Peyer's patch (tissue), 4 donors: ENCODE measurements at regions not wholly inside any gene's neighbourhood (a gene's known extent, or its start where the extent isn't known, plus 50 kb on each side); places are given as distances from the start of the nearest gene placed in this dataset.
A peak's percentile ranks its signal among the peaks of the same experiment; 100 is the strongest.

Experiments
- DNase-seq, 3 donors: peaks; one replicate each; pipeline ENCODE4 v3.0.0-alpha.2; 2017 to 2019
- H3K27ac ChIP-seq, 4 donors: fragments of 200-600 bp; sonication (generic); one replicate each; pipeline ENCODE4 v1.5.1; 2016 to 2019
- H3K27me3 ChIP-seq, 2 donors: fragments of 200-600 bp; sonication (generic); one replicate each; pipeline ENCODE4 v1.5.1; 2019
- H3K36me3 ChIP-seq, 3 donors: fragments of 200-600 bp; sonication (generic); one replicate each; pipeline ENCODE4 v1.5.1; 2016 to 2019
- H3K4me1 ChIP-seq, 4 donors: fragments of 200-600 bp; sonication (generic); one replicate each; pipeline ENCODE4 v1.5.1; 2016 to 2019
- H3K4me3 ChIP-seq, 4 donors: fragments of 200-600 bp; sonication (generic); 1 replicate in 3 of 4; 2 replicates in 1 of 4; pipeline ENCODE4 v1.5.1; 2016 to 2019; ENCODE audit warnings: mild to moderate bottlenecking in 1 of 4
- H3K9me3 ChIP-seq, 4 donors: fragments of 200-600 bp; sonication (generic); one replicate each; pipeline ENCODE4 v1.5.1; 2016 to 2019; ENCODE audit warnings: mild to moderate bottlenecking in 1 of 4
- CTCF ChIP-seq, 6 experiments: fragments of 450-650 bp in 4 of 6; fragments of 200-600 bp in 2 of 6; sonication (generic) in 1 of 6; IDR thresholded peaks; one replicate each; pipeline ENCODE4 v1.5.1; 2017 to 2019; ENCODE audit warnings: antibody characterized with exemption in 6 of 6, mild to moderate bottlenecking in 3 of 6, moderate library complexity in 1 of 6
- POLR2A ChIP-seq, 2 donors: fragments of 450-650 bp; IDR thresholded peaks; one replicate each; pipeline ENCODE4 v1.5.1; 2017; ENCODE audit warnings: antibody characterized with exemption in 2 of 2, mild to moderate bottlenecking in 2 of 2, moderate library complexity in 2 of 2

- no peak for DNase-seq
- TF ChIP-seq CTCF (IDR thresholded peaks at IDR 0.05) (peak in 4 of 6 experiments; percentile 23 to 45 (median 38)), POLR2A (IDR thresholded peaks at IDR 0.05) (no peak)
These were observed 462.1 kb downstream of the MFSD1 start for GRCh38 chr3:159263750-159264553.

GRCh38 chr3:159265705-159266104 is 463.9 kb downstream of the MFSD1 start:
- H3K27me3 ChIP-seq: no peaks in the 10 kb centered on the region
- no peak for DNase-seq

More at GRCh38 chr3:159263750-159264553, 462.1 kb downstream of the MFSD1 start:
- Histone ChIP-seq H3K9me3 (no peaks in the 10 kb centered on the region), H3K4me1 (no peaks in the 10 kb centered on the region), H3K36me3 (no peaks in the 10 kb centered on the region), H3K4me3 (no peak overlapping the region), H3K27me3 (no peaks in the 10 kb centered on the region), H3K27ac (no peak overlapping the region)

GRCh38 chr3:159266779-159267178 is 464.9 kb downstream of the MFSD1 start:
- Histone ChIP-seq H3K36me3 (no peaks in the 10 kb centered on the region), H3K9me3 (no peaks in the 10 kb centered on the region), H3K4me1 (no peaks in the 10 kb centered on the region), H3K27me3 (no peaks in the 10 kb centered on the region), H3K27ac (no peak overlapping the region), H3K4me3 (no peak overlapping the region)
- DNase-seq: no peak
- TF ChIP-seq POLR2A (IDR thresholded peaks at IDR 0.05) (no peak), CTCF (IDR thresholded peaks at IDR 0.05) (peak in 1 of 6 experiments; percentile 20)

More at GRCh38 chr3:159265705-159266104, 463.9 kb downstream of the MFSD1 start:
- Histone ChIP-seq H3K36me3 (no peaks in the 10 kb centered on the region), H3K9me3 (no peaks in the 10 kb centered on the region), H3K27ac (no peak overlapping the region), H3K4me1 (no peaks in the 10 kb centered on the region), H3K4me3 (no peak overlapping the region)
- TF ChIP-seq POLR2A (IDR thresholded peaks at IDR 0.05) (no peak), CTCF (IDR thresholded peaks at IDR 0.05) (no peak)

- no peak for TF ChIP-seq POLR2A (IDR thresholded peaks at IDR 0.05)
- no peak for TF ChIP-seq CTCF (IDR thresholded peaks at IDR 0.05)
- H3K36me3 ChIP-seq: no peaks in the 10 kb centered on the region
- DNase-seq: no peak
- H3K27ac ChIP-seq: no peak overlapping the region
- no peaks in the 10 kb centered on the region for H3K9me3 ChIP-seq
- H3K27me3 ChIP-seq: no peaks in the 10 kb centered on the region
- H3K4me1 ChIP-seq: no peaks in the 10 kb centered on the region
- no peak overlapping the region for H3K4me3 ChIP-seq
These were observed 470.1 kb downstream of the MFSD1 start for GRCh38 chr3:159271799-159272512.

- Histone ChIP-seq H3K4me1 (no peaks in the 10 kb centered on the region), H3K9me3 (no peaks in the 10 kb centered on the region), H3K27me3 (no peaks in the 10 kb centered on the region), H3K4me3 (no peak overlapping the region), H3K27ac (no peak overlapping the region), H3K36me3 (no peaks in the 10 kb centered on the region)
- TF ChIP-seq CTCF (IDR thresholded peaks at IDR 0.05) (no peak), POLR2A (IDR thresholded peaks at IDR 0.05) (no peak)
- no peak for DNase-seq
These were observed 471.2 kb downstream of the MFSD1 start for GRCh38 chr3:159273070-159273469.
